ENCODE measurements at regions not wholly inside any gene's neighbourhood (a gene's known extent, or its start where the extent isn't known, plus 50 kb on each side); places are given as distances from the start of the nearest gene placed in this dataset.

DNA sequence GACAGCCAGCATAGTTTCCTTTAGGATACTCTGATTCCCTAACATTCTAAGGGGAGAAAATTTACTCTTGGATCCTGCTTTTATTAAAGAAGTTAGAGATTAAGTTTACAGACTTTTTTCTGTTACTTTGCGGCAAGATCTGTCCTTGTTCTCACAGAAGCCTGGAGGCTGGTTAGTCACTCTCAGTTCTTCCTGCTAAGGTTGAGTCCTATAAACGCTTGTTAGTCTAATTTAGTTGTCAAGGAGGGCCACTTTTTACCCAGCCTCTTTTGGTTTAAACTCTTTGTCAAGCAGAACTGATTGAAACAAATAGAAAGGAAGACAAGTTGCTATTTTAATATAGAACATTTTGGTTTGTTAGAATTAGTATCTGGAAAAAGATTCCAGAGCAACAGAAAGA lies 89.7 kb downstream of the C21orf91 start:
- Histone ChIP-seq H3K36me3 (replicated peaks; ENCODE audit: insufficient read depth, low read length) (no peaks in the 10 kb centered on the region), H3K79me2 (ENCODE audit: low read length) (no peaks in the 10 kb centered on the region), H3K27me3 (replicated peaks; ENCODE audit: insufficient read depth, low read length) (no peaks in the 10 kb centered on the region), H3K27ac (ENCODE audit: low read length) (no peak overlapping the region), H3K9ac (ENCODE audit: low read length) (no peak overlapping the region), H3K4me1 (ENCODE audit: low read length) (peaks cover 5% of the 10 kb centered on the region; the same call in 1 of the 2 replicates), H3K9me3 (replicated peaks; ENCODE audit: insufficient read depth, low read length) (no peaks in the 10 kb centered on the region), H3F3A (ENCODE audit: insufficient read depth, low read length) (no peaks in the 10 kb centered on the region; the same call in 1 of the 2 replicates), H3K9me2 (replicated peaks; ENCODE audit: insufficient read depth, low read length) (no peaks in the 10 kb centered on the region), H4K20me1 (ENCODE audit: insufficient read depth, low read length) (no peaks in the 10 kb centered on the region), H3K4me2 (ENCODE audit: low read depth, low read length) (no peak overlapping the region), H3K4me3 (ENCODE audit: low read length) (no peak overlapping the region), H2AFZ (ENCODE audit: low read length) (no peak overlapping the region)
- TF ChIP-seq EZH2phosphoT487 (IDR thresholded peaks at IDR 0.05; ENCODE audit: low read length), result no peak
- TF ChIP-seq, protein P1, sequence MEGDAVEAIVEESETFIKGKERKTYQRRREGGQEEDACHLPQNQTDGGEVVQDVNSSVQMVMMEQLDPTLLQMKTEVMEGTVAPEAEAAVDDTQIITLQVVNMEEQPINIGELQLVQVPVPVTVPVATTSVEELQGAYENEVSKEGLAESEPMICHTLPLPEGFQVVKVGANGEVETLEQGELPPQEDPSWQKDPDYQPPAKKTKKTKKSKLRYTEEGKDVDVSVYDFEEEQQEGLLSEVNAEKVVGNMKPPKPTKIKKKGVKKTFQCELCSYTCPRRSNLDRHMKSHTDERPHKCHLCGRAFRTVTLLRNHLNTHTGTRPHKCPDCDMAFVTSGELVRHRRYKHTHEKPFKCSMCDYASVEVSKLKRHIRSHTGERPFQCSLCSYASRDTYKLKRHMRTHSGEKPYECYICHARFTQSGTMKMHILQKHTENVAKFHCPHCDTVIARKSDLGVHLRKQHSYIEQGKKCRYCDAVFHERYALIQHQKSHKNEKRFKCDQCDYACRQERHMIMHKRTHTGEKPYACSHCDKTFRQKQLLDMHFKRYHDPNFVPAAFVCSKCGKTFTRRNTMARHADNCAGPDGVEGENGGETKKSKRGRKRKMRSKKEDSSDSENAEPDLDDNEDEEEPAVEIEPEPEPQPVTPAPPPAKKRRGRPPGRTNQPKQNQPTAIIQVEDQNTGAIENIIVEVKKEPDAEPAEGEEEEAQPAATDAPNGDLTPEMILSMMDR (IDR thresholded peaks at IDR 0.05; ENCODE audit: low read length), result no peak
- no peak for TF ChIP-seq EZH2 (optimal IDR thresholded peaks at IDR 0.05; ENCODE audit: low read depth, low read length)
- DNase-seq, result no peak

DNA sequence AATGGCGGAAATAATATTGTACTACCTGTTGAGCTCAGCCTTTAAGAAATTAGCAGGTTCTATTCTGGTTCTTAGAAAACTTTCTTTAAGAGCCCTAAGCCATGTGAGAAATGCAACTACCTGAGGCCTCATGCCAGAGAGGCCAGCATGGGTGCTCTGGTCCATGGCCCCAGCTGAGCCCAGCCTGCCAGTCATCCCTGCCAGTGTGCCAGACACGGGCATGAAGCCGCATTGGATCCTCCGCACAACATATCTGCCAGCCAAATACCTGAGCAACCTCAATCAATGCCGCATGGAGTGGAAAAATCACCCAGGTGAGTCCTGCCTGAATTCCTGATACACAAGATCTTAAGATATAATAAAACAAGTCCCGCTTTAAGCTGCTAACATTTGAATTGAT lies 91.8 kb downstream of the C21orf91 start:
- Histone ChIP-seq H4K20me1 (ENCODE audit: insufficient read depth, low read length) (no peaks in the 10 kb centered on the region), H3K27me3 (replicated peaks; ENCODE audit: insufficient read depth, low read length) (no peaks in the 10 kb centered on the region), H3K9me3 (replicated peaks; ENCODE audit: insufficient read depth, low read length) (no peaks in the 10 kb centered on the region), H3K4me3 (ENCODE audit: low read length) (no peak overlapping the region), H3K27ac (ENCODE audit: low read length) (no peak overlapping the region), H3K9me2 (replicated peaks; ENCODE audit: insufficient read depth, low read length) (no peaks in the 10 kb centered on the region), H3F3A (ENCODE audit: insufficient read depth, low read length) (no peaks in the 10 kb centered on the region), H3K9ac (ENCODE audit: low read length) (no peak overlapping the region), H3K4me1 (ENCODE audit: low read length) (peaks cover 5% of the 10 kb centered on the region; the same call in 1 of the 2 replicates), H2AFZ (ENCODE audit: low read length) (no peak overlapping the region), H3K4me2 (ENCODE audit: low read depth, low read length) (no peak overlapping the region), H3K79me2 (ENCODE audit: low read length) (no peaks in the 10 kb centered on the region), H3K36me3 (replicated peaks; ENCODE audit: insufficient read depth, low read length) (no peaks in the 10 kb centered on the region)
- no peak for DNase-seq
- TF ChIP-seq, protein P1 (IDR thresholded peaks at IDR 0.05; ENCODE audit: low read length), result no peak
- TF ChIP-seq EZH2 (optimal IDR thresholded peaks at IDR 0.05; ENCODE audit: low read depth, low read length) (no peak), EZH2phosphoT487 (IDR thresholded peaks at IDR 0.05; ENCODE audit: low read length) (no peak)

DNA sequence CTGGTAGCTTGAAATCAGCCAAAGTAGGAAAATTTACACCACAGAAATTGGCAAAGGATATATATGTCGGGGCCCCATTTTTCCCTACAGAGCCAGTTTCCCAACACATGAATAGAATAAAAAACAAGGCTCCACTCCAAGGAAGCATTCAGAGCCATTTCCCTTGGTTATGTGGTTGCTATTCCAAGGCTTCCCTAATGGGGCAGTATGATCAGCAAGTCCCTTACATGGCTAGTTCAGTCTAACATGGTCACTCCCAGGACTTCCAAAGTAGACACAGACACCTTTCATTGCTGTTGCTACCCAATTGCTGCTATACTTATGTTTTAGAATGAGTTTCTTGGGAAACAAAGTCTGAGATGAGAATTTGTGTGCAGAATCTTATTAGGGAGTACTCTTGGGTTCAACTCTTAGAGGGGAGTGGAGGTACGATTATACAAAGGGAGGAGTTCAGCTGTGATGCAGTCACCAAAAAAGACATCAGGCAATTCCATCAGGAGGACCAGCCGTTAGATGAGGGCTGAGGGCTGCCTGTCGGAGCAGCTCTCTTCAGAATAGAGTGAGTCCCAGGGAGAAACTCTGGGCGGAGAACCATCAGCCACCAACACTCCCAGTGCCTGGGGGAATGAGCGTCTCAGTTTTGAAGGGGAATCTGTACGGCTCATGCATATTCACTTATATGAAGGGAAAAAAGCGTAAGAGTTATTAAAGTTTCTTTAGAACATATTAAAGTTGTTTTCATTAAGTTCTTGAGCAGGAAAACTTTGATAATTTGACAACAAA lies 92.9 kb downstream of the C21orf91 start:
- Histone ChIP-seq H3K4me1 (ENCODE audit: low read length) (peaks cover 5% of the 10 kb centered on the region; the same call in 1 of the 2 replicates), H3K79me2 (ENCODE audit: low read length) (no peaks in the 10 kb centered on the region), H4K20me1 (ENCODE audit: insufficient read depth, low read length) (no peaks in the 10 kb centered on the region), H3K9ac (ENCODE audit: low read length) (no peak overlapping the region), H3K36me3 (replicated peaks; ENCODE audit: insufficient read depth, low read length) (no peaks in the 10 kb centered on the region), H3F3A (ENCODE audit: insufficient read depth, low read length) (no peaks in the 10 kb centered on the region), H3K4me3 (ENCODE audit: low read length) (no peak overlapping the region), H3K9me3 (replicated peaks; ENCODE audit: insufficient read depth, low read length) (no peaks in the 10 kb centered on the region), H3K27me3 (replicated peaks; ENCODE audit: insufficient read depth, low read length) (no peaks in the 10 kb centered on the region), H3K9me2 (replicated peaks; ENCODE audit: insufficient read depth, low read length) (no peaks in the 10 kb centered on the region), H3K4me2 (ENCODE audit: low read depth, low read length) (no peak overlapping the region), H2AFZ (ENCODE audit: low read length) (no peak overlapping the region), H3K27ac (ENCODE audit: low read length) (no peak overlapping the region)
- DNase-seq, result no peak
- TF ChIP-seq, protein P1 (IDR thresholded peaks at IDR 0.05; ENCODE audit: low read length), result 0 out of 2 replicates have a peak, but pooled peaks have one; percentile 11
- no peak for TF ChIP-seq EZH2phosphoT487 (IDR thresholded peaks at IDR 0.05; ENCODE audit: low read length)
